ENCODE measurements at regions not wholly inside any gene's neighbourhood (a gene's known extent, or its start where the extent isn't known, plus 50 kb on each side); places are given as distances from the start of the nearest gene placed in this dataset.

GRCh38 chr13:89878904-89879303, 1468.6 kb upstream of the MIR17HG start:
- H3K9me3 Mint-ChIP-seq: peaks cover 4 to 15% (median 12%) of the 10 kb centered on the region in 6 donors
- H3K27me3 Mint-ChIP-seq (ENCODE audit: low read depth in 3 of 3): no peaks in the 10 kb centered on the region
- no peaks in the 10 kb centered on the region for H3K36me3 Mint-ChIP-seq
- H3K4me3 Mint-ChIP-seq: no peak overlapping the region
- no peaks in the 10 kb centered on the region for H3K4me1 Mint-ChIP-seq
- H3K27ac Mint-ChIP-seq: no peak overlapping the region
- DNase-seq: no peak

GRCh38 chr13:89880201-89880600, 1467.3 kb upstream of the MIR17HG start:
- Mint-ChIP-seq H3K4me3 (no peak overlapping the region), H3K4me1 (no peaks in the 10 kb centered on the region)

GRCh38 chr13:89883893-89884448, 1463.5 kb upstream of the MIR17HG start:
- H3K36me3 Mint-ChIP-seq: no peaks in the 10 kb centered on the region

More at GRCh38 chr13:89880201-89880600, 1467.3 kb upstream of the MIR17HG start:
- no peak overlapping the region for H3K27ac Mint-ChIP-seq
- H3K36me3 Mint-ChIP-seq: no peaks in the 10 kb centered on the region
- peaks cover 2 to 23% (median 17%) of the 10 kb centered on the region in 6 donors for H3K9me3 Mint-ChIP-seq
- H3K27me3 Mint-ChIP-seq (ENCODE audit: low read depth in 3 of 3): no peaks in the 10 kb centered on the region
- DNase-seq: no peak

GRCh38 chr13:89890806-89891205, 1456.7 kb upstream of the MIR17HG start:
- Mint-ChIP-seq H3K4me3 (no peak overlapping the region), H3K27ac (no peak overlapping the region), H3K27me3 (ENCODE audit: low read depth in 3 of 3) (no peaks in the 10 kb centered on the region), H3K9me3 (peaks cover 9 to 34% (median 16%) of the 10 kb centered on the region in 6 donors), H3K4me1 (no peaks in the 10 kb centered on the region), H3K36me3 (no peaks in the 10 kb centered on the region)
- DNase-seq: no peak

More at GRCh38 chr13:89883893-89884448, 1463.5 kb upstream of the MIR17HG start:
- DNase-seq: no peak
- Mint-ChIP-seq H3K9me3 (peaks cover 4 to 24% (median 17%) of the 10 kb centered on the region in 6 donors), H3K27ac (no peak overlapping the region), H3K4me1 (no peaks in the 10 kb centered on the region), H3K27me3 (ENCODE audit: low read depth in 3 of 3) (no peaks in the 10 kb centered on the region), H3K4me3 (no peak overlapping the region)

GRCh38 chr13:89891416-89891815, 1456.1 kb upstream of the MIR17HG start:
- Mint-ChIP-seq H3K27me3 (ENCODE audit: low read depth in 3 of 3) (no peaks in the 10 kb centered on the region), H3K4me3 (no peak overlapping the region), H3K9me3 (peaks cover 12 to 38% (median 16%) of the 10 kb centered on the region in 6 donors), H3K4me1 (no peaks in the 10 kb centered on the region), H3K27ac (no peak overlapping the region), H3K36me3 (no peaks in the 10 kb centered on the region)
- DNase-seq: no peak

- Mint-ChIP-seq H3K4me3 (no peak overlapping the region), H3K9me3 (peaks cover 7 to 25% (median 17%) of the 10 kb centered on the region in 6 donors), H3K27me3 (ENCODE audit: low read depth in 3 of 3) (no peaks in the 10 kb centered on the region), H3K4me1 (no peaks in the 10 kb centered on the region), H3K27ac (no peak overlapping the region), H3K36me3 (no peaks in the 10 kb centered on the region)
- DNase-seq: no peak
Measured at GRCh38 chr13:89897681-89898080, 1449.8 kb upstream of the MIR17HG start.

GRCh38 chr13:89899302-89900103, 1448.0 kb upstream of the MIR17HG start:
- H3K36me3 Mint-ChIP-seq: no peaks in the 10 kb centered on the region
- no peak overlapping the region for H3K4me3 Mint-ChIP-seq
- H3K27me3 Mint-ChIP-seq (ENCODE audit: low read depth in 3 of 3): no peaks in the 10 kb centered on the region
- H3K27ac Mint-ChIP-seq: no peak overlapping the region
- no peak for DNase-seq
- peaks cover 9 to 25% (median 18%) of the 10 kb centered on the region in 6 donors for H3K9me3 Mint-ChIP-seq
- no peaks in the 10 kb centered on the region for H3K4me1 Mint-ChIP-seq

GRCh38 chr13:89900104-89900765, 1447.3 kb upstream of the MIR17HG start:
- DNase-seq: no peak
- H3K9me3 Mint-ChIP-seq: peaks cover 9 to 32% (median 21%) of the 10 kb centered on the region in 6 donors
- no peak overlapping the region for H3K4me3 Mint-ChIP-seq
- no peaks in the 10 kb centered on the region for H3K36me3 Mint-ChIP-seq
- H3K27ac Mint-ChIP-seq: no peak overlapping the region
- H3K27me3 Mint-ChIP-seq (ENCODE audit: low read depth in 3 of 3): no peaks in the 10 kb centered on the region
- no peaks in the 10 kb centered on the region for H3K4me1 Mint-ChIP-seq

GRCh38 chr13:89902223-89902622, 1445.3 kb upstream of the MIR17HG start:
- Mint-ChIP-seq H3K4me3 (no peak overlapping the region), H3K36me3 (no peaks in the 10 kb centered on the region), H3K4me1 (no peaks in the 10 kb centered on the region), H3K9me3 (peaks cover 12 to 37% (median 25%) of the 10 kb centered on the region in 6 donors), H3K27me3 (ENCODE audit: low read depth in 3 of 3) (no peaks in the 10 kb centered on the region), H3K27ac (no peak overlapping the region)
- DNase-seq: no peak

GRCh38 chr13:89903115-89903514, 1444.4 kb upstream of the MIR17HG start:
- H3K36me3 Mint-ChIP-seq: no peaks in the 10 kb centered on the region
- peaks cover 11 to 29% (median 20%) of the 10 kb centered on the region in 6 donors for H3K9me3 Mint-ChIP-seq
- H3K4me1 Mint-ChIP-seq: no peaks in the 10 kb centered on the region
- peaks cover 0 to 2% (median 0%) of the 10 kb centered on the region in 3 donors for H3K27me3 Mint-ChIP-seq (ENCODE audit: low read depth in 3 of 3)
- H3K27ac Mint-ChIP-seq: no peak overlapping the region
- DNase-seq: no peak
- H3K4me3 Mint-ChIP-seq: no peak overlapping the region

GRCh38 chr13:89910166-89910565, 1437.3 kb upstream of the MIR17HG start:
- H3K9me3 Mint-ChIP-seq: peaks cover 7 to 34% (median 18%) of the 10 kb centered on the region in 6 donors
- no peak overlapping the region for H3K27ac Mint-ChIP-seq
- no peak overlapping the region for H3K4me3 Mint-ChIP-seq

GRCh38 chr13:89916551-89916950, 1430.9 kb upstream of the MIR17HG start:
- no peak for DNase-seq
- H3K27ac Mint-ChIP-seq: no peak overlapping the region
- H3K4me1 Mint-ChIP-seq: no peaks in the 10 kb centered on the region
- H3K9me3 Mint-ChIP-seq: peaks cover 0 to 37% (median 17%) of the 10 kb centered on the region in 6 donors
- no peak overlapping the region for H3K4me3 Mint-ChIP-seq
- H3K27me3 Mint-ChIP-seq (ENCODE audit: low read depth in 3 of 3): peaks cover 0 to 2% (median 0%) of the 10 kb centered on the region in 3 donors
- no peaks in the 10 kb centered on the region for H3K36me3 Mint-ChIP-seq

More at GRCh38 chr13:89910166-89910565, 1437.3 kb upstream of the MIR17HG start:
- Mint-ChIP-seq H3K4me1 (no peaks in the 10 kb centered on the region), H3K36me3 (no peaks in the 10 kb centered on the region), H3K27me3 (ENCODE audit: low read depth in 3 of 3) (peaks cover 0 to 2% (median 0%) of the 10 kb centered on the region in 3 donors)
- DNase-seq: no peak

GRCh38 chr13:89920461-89920860, 1427.0 kb upstream of the MIR17HG start:
- Mint-ChIP-seq H3K9me3 (peaks cover 5 to 25% (median 14%) of the 10 kb centered on the region in 6 donors), H3K27ac (no peak overlapping the region), H3K27me3 (ENCODE audit: low read depth in 3 of 3) (peaks cover 0 to 2% (median 0%) of the 10 kb centered on the region in 3 donors), H3K4me1 (no peaks in the 10 kb centered on the region), H3K36me3 (no peaks in the 10 kb centered on the region), H3K4me3 (no peak overlapping the region)
- DNase-seq: no peak

- Mint-ChIP-seq H3K27me3 (ENCODE audit: low read depth in 3 of 3) (peaks cover 0 to 2% (median 0%) of the 10 kb centered on the region in 3 donors), H3K27ac (no peak overlapping the region), H3K9me3 (peaks cover 3 to 20% (median 10%) of the 10 kb centered on the region in 6 donors), H3K36me3 (no peaks in the 10 kb centered on the region), H3K4me3 (no peak overlapping the region), H3K4me1 (no peaks in the 10 kb centered on the region)
- DNase-seq: no peak
Measured at GRCh38 chr13:89923052-89923451, 1424.4 kb upstream of the MIR17HG start.

Measured in immature natural killer cell (primary cell).